ENCODE measurements at regions not wholly inside any gene's neighbourhood (a gene's known extent, or its start where the extent isn't known, plus 50 kb on each side); places are given as distances from the start of the nearest gene placed in this dataset.

GRCh38 chr10:121356183-121356582 lies 242.1 kb downstream of the FGFR2 start:
- DNase-seq, result no peak
- no peak for TF ChIP-seq CTCF (IDR thresholded peaks at IDR 0.05)
- ChIA-PET POLR2A (no interaction called here), CTCF (no interaction called here)
- H3K36me3 Mint-ChIP-seq (ENCODE audit: low read depth), result no peaks in the 10 kb centered on the region
- H3K9me3 Mint-ChIP-seq, result peaks cover 1% of the 10 kb centered on the region
- no peak for ATAC-seq (ENCODE audit: low read depth)
- H3K27me3 Mint-ChIP-seq, result no peaks in the 10 kb centered on the region
- H3K4me3 Mint-ChIP-seq, result no peak overlapping the region
- H3K4me1 Mint-ChIP-seq, result no peaks in the 10 kb centered on the region
- no peak overlapping the region for H3K27ac Mint-ChIP-seq
- intact Hi-C loops (cut with micrococcal nuclease), result no loop called here

GRCh38 chr10:121357401-121357800 lies 240.8 kb downstream of the FGFR2 start:
- no peak overlapping the region for H3K27ac Mint-ChIP-seq
- no peaks in the 10 kb centered on the region for H3K36me3 Mint-ChIP-seq (ENCODE audit: low read depth)
- intact Hi-C loops (cut with micrococcal nuclease), result no loop called here
- TF ChIP-seq CTCF (IDR thresholded peaks at IDR 0.05), result no peak
- ATAC-seq (ENCODE audit: low read depth) (no peak), DNase-seq (no peak)
- no peak overlapping the region for H3K4me3 Mint-ChIP-seq
- H3K9me3 Mint-ChIP-seq, result no peaks in the 10 kb centered on the region
- H3K4me1 Mint-ChIP-seq, result no peaks in the 10 kb centered on the region
- no peaks in the 10 kb centered on the region for H3K27me3 Mint-ChIP-seq
- ChIA-PET POLR2A (no interaction called here), CTCF (no interaction called here)

- CTCF ChIA-PET, result no interaction called here
- Mint-ChIP-seq H3K27ac (no peak overlapping the region), H3K4me3 (no peak overlapping the region), H3K27me3 (no peaks in the 10 kb centered on the region), H3K36me3 (ENCODE audit: low read depth) (no peaks in the 10 kb centered on the region), H3K9me3 (no peaks in the 10 kb centered on the region), H3K4me1 (no peaks in the 10 kb centered on the region)
- DNase-seq (no peak), ATAC-seq (ENCODE audit: low read depth) (no peak)
- intact Hi-C loops (cut with micrococcal nuclease), result no loop called here
- TF ChIP-seq CTCF (IDR thresholded peaks at IDR 0.05), result no peak
- POLR2A ChIA-PET, result no interaction called here
Measured at GRCh38 chr10:121362026-121362425, 236.2 kb downstream of the FGFR2 start.

- POLR2A ChIA-PET, result no interaction called here
- no peak overlapping the region for H3K4me3 Mint-ChIP-seq
- TF ChIP-seq CTCF (IDR thresholded peaks at IDR 0.05), result no peak
Measured at GRCh38 chr10:121365566-121365965, 232.7 kb downstream of the FGFR2 start.

GRCh38 chr10:121368347-121369025 lies 229.8 kb downstream of the FGFR2 start:
- Mint-ChIP-seq H3K4me3 (no peak overlapping the region), H3K36me3 (ENCODE audit: low read depth) (no peaks in the 10 kb centered on the region), H3K4me1 (no peaks in the 10 kb centered on the region), H3K27me3 (no peaks in the 10 kb centered on the region), H3K27ac (no peak overlapping the region), H3K9me3 (no peaks in the 10 kb centered on the region)
- ATAC-seq (ENCODE audit: low read depth) (no peak), DNase-seq (no peak)
- no peak for TF ChIP-seq CTCF (IDR thresholded peaks at IDR 0.05)
- POLR2A ChIA-PET, result no interaction called here
- intact Hi-C loops (cut with micrococcal nuclease), result no loop called here
- CTCF ChIA-PET, result no interaction called here

More at GRCh38 chr10:121365566-121365965, 232.7 kb downstream of the FGFR2 start:
- H3K9me3 Mint-ChIP-seq, result no peaks in the 10 kb centered on the region
- intact Hi-C loops (cut with micrococcal nuclease), result no loop called here
- no peaks in the 10 kb centered on the region for H3K36me3 Mint-ChIP-seq (ENCODE audit: low read depth)
- H3K27ac Mint-ChIP-seq, result no peak overlapping the region
- ATAC-seq (ENCODE audit: low read depth) (no peak), DNase-seq (no peak)
- H3K4me1 Mint-ChIP-seq, result no peaks in the 10 kb centered on the region
- CTCF ChIA-PET, result no interaction called here
- H3K27me3 Mint-ChIP-seq, result no peaks in the 10 kb centered on the region
